C4-2B (cell line): ENCODE measurements at regions not wholly inside any gene's neighbourhood (a gene's known extent, or its start where the extent isn't known, plus 50 kb on each side); places are given as distances from the start of the nearest gene placed in this dataset.

Experiments used
- CTCF ChIP-seq: fragments of 450-650 bp; conservative IDR thresholded peaks from 2 replicates; pipeline ENCODE4 v1.5.1; 2017; ENCODE audit warnings: mild to moderate bottlenecking
- ZFX ChIP-seq: fragments of 450-650 bp; IDR thresholded peaks from 2 replicates; pipeline ENCODE4 v1.6.1; 2017

GRCh38 chr11:104259121-104259610 is 95.2 kb upstream of the PDGFD start:
- TF ChIP-seq CTCF, result no peak
- no peak for TF ChIP-seq ZFX
